HL-60 (cell line): ENCODE measurements at regions not wholly inside any gene's neighbourhood (a gene's known extent, or its start where the extent isn't known, plus 50 kb on each side); places are given as distances from the start of the nearest gene placed in this dataset.

Source experiments
- CTCF ChIP-seq: IDR thresholded peaks from one replicate; pipeline ENCODE4 v1.5.1; 2011; ENCODE audit warnings: low read length, control low read depth, inconsistent platforms; ENCODE audit not compliant: insufficient read depth
- POLR2AphosphoS5 ChIP-seq: IDR thresholded peaks from 2 replicates; pipeline ENCODE4 v1.6.1; 2012; ENCODE audit warnings: low read depth

- TF ChIP-seq CTCF: no peak
- no peak for TF ChIP-seq POLR2AphosphoS5
Observed at GRCh38 chr14:25233613-25234012, 183.7 kb upstream of the STXBP6 start.
